ACC112 (cell line): ENCODE measurements at regions not wholly inside any gene's neighbourhood (a gene's known extent, or its start where the extent isn't known, plus 50 kb on each side); places are given as distances from the start of the nearest gene placed in this dataset.
A peak's percentile ranks its signal among the peaks of the same experiment; 100 is the strongest.
"Not testable (repeated sequence)": the region's sequence is repeated elsewhere in the genome, so short reads cannot be mapped to it uniquely, and the experiment has no call there.

ENCODE experiments used
- H2AFZ ChIP-seq: fragments of 200-600 bp; sonication (generic); one replicate; pipeline ENCODE4 v1.6.0; 2017; ENCODE audit warnings: antibody characterized with exemption, low read length; ENCODE audit not compliant: unreplicated experiment
- H3K27ac ChIP-seq: fragments of 200-600 bp; sonication (generic); 2 replicates; pipeline ENCODE4 v1.5.1; 2014; ENCODE audit warnings: low read depth, mild to moderate bottlenecking, antibody characterized with exemption, low read length, moderate library complexity
- H3K27me3 ChIP-seq: fragments of 200-600 bp; sonication (generic); 2 replicates; pipeline ENCODE4 v1.6.1; 2014; ENCODE audit warnings: mild to moderate bottlenecking, antibody characterized with exemption, low read length, moderate library complexity, mixed read lengths; ENCODE audit not compliant: insufficient read depth
- H3K36me3 ChIP-seq: fragments of 200-600 bp; sonication (generic); 2 replicates; pipeline ENCODE4 v1.6.1; 2016; ENCODE audit warnings: mild to moderate bottlenecking, antibody characterized with exemption, low read length, moderate library complexity, mixed read lengths; ENCODE audit not compliant: insufficient read depth
- H3K4me1 ChIP-seq: fragments of 200-600 bp; sonication (generic); one replicate; pipeline ENCODE4 v1.6.1; 2016; ENCODE audit warnings: low read length, mixed read lengths; ENCODE audit not compliant: insufficient read depth, unreplicated experiment, control insufficient read depth
- H3K4me3 ChIP-seq: fragments of 200-600 bp; sonication (generic); 2 replicates; pipeline ENCODE4 v1.5.1; 2014; ENCODE audit warnings: mild to moderate bottlenecking, low read depth, low read length
- H3K79me2 ChIP-seq: fragments of 200-600 bp; sonication (generic); one replicate; pipeline ENCODE4 v1.6.0; 2016; ENCODE audit warnings: low read length; ENCODE audit not compliant: control insufficient read depth, unreplicated experiment, insufficient read depth

GRCh38 chr7:81170291-81170690 lies 251.4 kb upstream of the SEMA3C start:
- Histone ChIP-seq H3K4me1 (peaks cover 29% of the 10 kb centered on the region), H3K79me2 (no peaks in the 10 kb centered on the region), H3K27me3 (no peaks in the 10 kb centered on the region), H3K36me3 (no peaks in the 10 kb centered on the region), H3K27ac (peak overlapping the region; percentile 45), H2AFZ (no peak overlapping the region), H3K4me3 (no peak overlapping the region)

GRCh38 chr7:81167934-81168333 lies 249.1 kb upstream of the SEMA3C start:
- Histone ChIP-seq H3K36me3 (no peaks in the 10 kb centered on the region), H3K27ac (no peak overlapping the region), H2AFZ (no peak overlapping the region), H3K4me3 (no peak overlapping the region), H3K4me1 (peaks cover 17% of the 10 kb centered on the region), H3K79me2 (no peaks in the 10 kb centered on the region), H3K27me3 (no peaks in the 10 kb centered on the region)

- H3K79me2 ChIP-seq, result no peaks in the 10 kb centered on the region
- H3K27me3 ChIP-seq, result no peaks in the 10 kb centered on the region
- H3K36me3 ChIP-seq, result no peaks in the 10 kb centered on the region
- H3K4me1 ChIP-seq, result peaks cover 18% of the 10 kb centered on the region
- no peak overlapping the region for H2AFZ ChIP-seq
- H3K27ac ChIP-seq, result no peak overlapping the region
- no peak overlapping the region for H3K4me3 ChIP-seq
Observed at GRCh38 chr7:81165070-81165469, 246.2 kb upstream of the SEMA3C start.

GRCh38 chr7:81162771-81163525 lies 244.1 kb upstream of the SEMA3C start:
- Histone ChIP-seq H3K27ac (no peak overlapping the region), H3K4me3 (no peak overlapping the region), H3K36me3 (no peaks in the 10 kb centered on the region), H3K27me3 (no peaks in the 10 kb centered on the region), H3K79me2 (no peaks in the 10 kb centered on the region), H2AFZ (no peak overlapping the region), H3K4me1 (peaks cover 12% of the 10 kb centered on the region)

GRCh38 chr7:81162234-81162633 lies 243.4 kb upstream of the SEMA3C start:
- Histone ChIP-seq H3K36me3 (no peaks in the 10 kb centered on the region), H3K27ac (no peak overlapping the region), H2AFZ (no peak overlapping the region), H3K4me3 (no peak overlapping the region), H3K4me1 (peaks cover 12% of the 10 kb centered on the region), H3K27me3 (no peaks in the 10 kb centered on the region), H3K79me2 (no peaks in the 10 kb centered on the region)

- no peak overlapping the region for H3K4me3 ChIP-seq
- H3K79me2 ChIP-seq, result no peaks in the 10 kb centered on the region
- no peaks in the 10 kb centered on the region for H3K27me3 ChIP-seq
- H3K27ac ChIP-seq, result no peak overlapping the region
- no peaks in the 10 kb centered on the region for H3K36me3 ChIP-seq
- peaks cover 12% of the 10 kb centered on the region for H3K4me1 ChIP-seq
- H2AFZ ChIP-seq, result no peak overlapping the region
Observed at GRCh38 chr7:81161451-81162075, 242.7 kb upstream of the SEMA3C start.

- Histone ChIP-seq H3K79me2 (no peaks in the 10 kb centered on the region), H3K27me3 (no peaks in the 10 kb centered on the region), H3K27ac (no peak overlapping the region), H2AFZ (no peak overlapping the region), H3K36me3 (no peaks in the 10 kb centered on the region), H3K4me1 (peaks cover 12% of the 10 kb centered on the region), H3K4me3 (no peak overlapping the region)
Observed at GRCh38 chr7:81159402-81159801, 240.6 kb upstream of the SEMA3C start.

GRCh38 chr7:81158189-81158588 lies 239.3 kb upstream of the SEMA3C start:
- H3K79me2 ChIP-seq, result no peaks in the 10 kb centered on the region
- H3K27ac ChIP-seq, result no peak overlapping the region
- no peaks in the 10 kb centered on the region for H3K36me3 ChIP-seq
- H2AFZ ChIP-seq, result no peak overlapping the region
- peaks cover 12% of the 10 kb centered on the region for H3K4me1 ChIP-seq
- no peak overlapping the region for H3K4me3 ChIP-seq
- H3K27me3 ChIP-seq, result no peaks in the 10 kb centered on the region

- H3K79me2 ChIP-seq, result no peaks in the 10 kb centered on the region
- no peaks in the 10 kb centered on the region for H3K27me3 ChIP-seq
- peaks cover 4% of the 10 kb centered on the region for H3K4me1 ChIP-seq
- no peak overlapping the region for H2AFZ ChIP-seq
- no peak overlapping the region for H3K4me3 ChIP-seq
- no peak overlapping the region for H3K27ac ChIP-seq
- H3K36me3 ChIP-seq, result no peaks in the 10 kb centered on the region
Observed at GRCh38 chr7:81155654-81156373, 237.0 kb upstream of the SEMA3C start.

GRCh38 chr7:81154565-81154964 lies 235.7 kb upstream of the SEMA3C start:
- no peak overlapping the region for H2AFZ ChIP-seq
- peaks cover 5% of the 10 kb centered on the region for H3K4me1 ChIP-seq
- no peaks in the 10 kb centered on the region for H3K36me3 ChIP-seq
- no peaks in the 10 kb centered on the region for H3K79me2 ChIP-seq
- H3K27ac ChIP-seq, result no peak overlapping the region
- no peak overlapping the region for H3K4me3 ChIP-seq
- H3K27me3 ChIP-seq, result no peaks in the 10 kb centered on the region

- not testable (repeated sequence) for H3K4me3 ChIP-seq, H3K4me1 ChIP-seq, H3K79me2 ChIP-seq, H2AFZ ChIP-seq, H3K36me3 ChIP-seq, H3K27me3 ChIP-seq, H3K27ac ChIP-seq
Observed at GRCh38 chr7:81152925-81153324, 234.1 kb upstream of the SEMA3C start.
